IMR-90 (cell line): ENCODE measurements at regions not wholly inside any gene's neighbourhood (a gene's known extent, or its start where the extent isn't known, plus 50 kb on each side); places are given as distances from the start of the nearest gene placed in this dataset.

Experiments
- CTCF ChIP-seq: conservative IDR thresholded peaks from 2 replicates; pipeline ENCODE4 v1.5.1; 2012; ENCODE audit warnings: mild to moderate bottlenecking, low read depth, low read length, improper control_type of control experiment
- POLR2A ChIP-seq: IDR thresholded peaks from 2 replicates; pipeline ENCODE4 v1.6.1; 2012; ENCODE audit warnings: mild to moderate bottlenecking, low read depth, low read length
- RFX5 ChIP-seq: IDR thresholded peaks from 2 replicates; pipeline ENCODE4 v1.8.0; 2012; ENCODE audit warnings: low read depth, mild to moderate bottlenecking, low read length, moderate library complexity
- SMC3 ChIP-seq: fragments of 150-350 bp; IDR thresholded peaks from 2 replicates; pipeline ENCODE4 v1.6.1; 2016; ENCODE audit warnings: low read depth, mild to moderate bottlenecking, antibody characterized with exemption, low read length, moderate library complexity
- TF ChIP-seq, protein P1 (sequence below): fragments of 150-350 bp; IDR thresholded peaks from 2 replicates; pipeline ENCODE4 v1.6.1; 2016; ENCODE audit warnings: low read depth, mild to moderate bottlenecking, low read length, moderate library complexity, borderline replicate concordance

DNA sequence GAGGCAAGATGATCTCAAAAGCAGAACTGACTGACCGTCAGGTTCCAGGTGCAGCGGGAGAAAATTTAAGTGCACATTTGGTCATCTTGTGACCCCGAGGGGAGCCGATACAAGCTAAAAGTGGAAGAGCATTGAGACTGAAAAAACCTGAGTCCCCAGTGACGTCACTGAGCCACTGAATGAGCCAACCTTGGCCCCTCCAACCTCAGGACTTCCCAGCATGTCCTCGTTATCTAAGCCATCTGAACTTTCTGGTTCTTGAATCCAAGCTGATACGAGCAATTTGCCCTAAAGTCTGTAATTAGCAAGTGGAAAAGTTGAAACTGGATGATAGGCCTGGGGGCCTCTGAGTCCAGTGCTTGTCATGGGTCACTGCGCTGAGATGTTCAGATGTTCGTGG is 51.1 kb upstream of the ISX start:
- TF ChIP-seq CTCF: no peak
- TF ChIP-seq POLR2A: no peak
- no peak for TF ChIP-seq RFX5
- TF ChIP-seq, protein P1, sequence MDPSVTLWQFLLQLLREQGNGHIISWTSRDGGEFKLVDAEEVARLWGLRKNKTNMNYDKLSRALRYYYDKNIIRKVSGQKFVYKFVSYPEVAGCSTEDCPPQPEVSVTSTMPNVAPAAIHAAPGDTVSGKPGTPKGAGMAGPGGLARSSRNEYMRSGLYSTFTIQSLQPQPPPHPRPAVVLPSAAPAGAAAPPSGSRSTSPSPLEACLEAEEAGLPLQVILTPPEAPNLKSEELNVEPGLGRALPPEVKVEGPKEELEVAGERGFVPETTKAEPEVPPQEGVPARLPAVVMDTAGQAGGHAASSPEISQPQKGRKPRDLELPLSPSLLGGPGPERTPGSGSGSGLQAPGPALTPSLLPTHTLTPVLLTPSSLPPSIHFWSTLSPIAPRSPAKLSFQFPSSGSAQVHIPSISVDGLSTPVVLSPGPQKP: no peak
- no peak for TF ChIP-seq SMC3
